ENCODE measurements at regions not wholly inside any gene's neighbourhood (a gene's known extent, or its start where the extent isn't known, plus 50 kb on each side); places are given as distances from the start of the nearest gene placed in this dataset.

- no peaks in the 10 kb centered on the region for H3K27me3 ChIP-seq (ENCODE audit: insufficient read depth, low read length)
- no peaks in the 10 kb centered on the region for H3K79me1 ChIP-seq (ENCODE audit: low read length)
- H4K12ac ChIP-seq (ENCODE audit: low read depth, low read length), result no peak overlapping the region
- H3K27ac ChIP-seq (ENCODE audit: low read depth, low read length), result no peak overlapping the region
- H2BK12ac ChIP-seq (ENCODE audit: low read length), result no peak overlapping the region
- no peak overlapping the region for H3K4me3 ChIP-seq (ENCODE audit: low read depth, low read length)
- H3K4ac ChIP-seq (ENCODE audit: low read depth, low read length), result no peak overlapping the region
- no peak overlapping the region for H3K23ac ChIP-seq (ENCODE audit: low read length)
- no peak for DNase-seq
- no peak overlapping the region for H2AK5ac ChIP-seq (ENCODE audit: low read length)
- H3K14ac ChIP-seq (ENCODE audit: low read length), result no peak overlapping the region
- no peak overlapping the region for H2BK120ac ChIP-seq (ENCODE audit: insufficient read depth, low read length, poor library complexity)
- no peaks in the 10 kb centered on the region for H3K36me3 ChIP-seq (ENCODE audit: control insufficient read depth in 1 of 2, insufficient read depth in 2 of 2, low read length in 2 of 2)
- no peaks in the 10 kb centered on the region for H3K4me1 ChIP-seq (ENCODE audit: control insufficient read depth in 1 of 2, insufficient read depth in 2 of 2, low read length in 2 of 2)
- H3K79me2 ChIP-seq (ENCODE audit: control insufficient read depth, insufficient read depth, low read length, poor library complexity), result no peaks in the 10 kb centered on the region
- no peak overlapping the region for H2AFZ ChIP-seq (ENCODE audit: insufficient read depth, low read length, poor library complexity)
- H3K9me3 ChIP-seq (ENCODE audit: insufficient read depth, low read depth, low read length), result no peaks in the 10 kb centered on the region
- WGBS (ENCODE audit: extremely low coverage, insufficient coverage, insufficient read length), result no CpG with 5 or more reads among the region's 9 CpGs
- no peak overlapping the region for H3K9ac ChIP-seq (ENCODE audit: low read length)
- H3K18ac ChIP-seq (ENCODE audit: low read length), result no peak overlapping the region
- no peak overlapping the region for H3K4me2 ChIP-seq (ENCODE audit: low read length)
- no peak overlapping the region for H2BK5ac ChIP-seq (ENCODE audit: low read depth, low read length, poor library complexity)
- H4K91ac ChIP-seq (ENCODE audit: low read depth, low read length), result no peak overlapping the region
- no peak overlapping the region for H4K8ac ChIP-seq (ENCODE audit: low read depth, low read length)
Observed at GRCh38 chr16:80122115-80122514, 418.7 kb upstream of the DYNLRB2 start.

- H2BK12ac ChIP-seq (ENCODE audit: low read length), result no peak overlapping the region
- no peak overlapping the region for H2AFZ ChIP-seq (ENCODE audit: insufficient read depth, low read length, poor library complexity)
- no peak overlapping the region for H2AK5ac ChIP-seq (ENCODE audit: low read length)
- no peak overlapping the region for H3K4me3 ChIP-seq (ENCODE audit: low read depth, low read length)
- H4K91ac ChIP-seq (ENCODE audit: low read depth, low read length), result no peak overlapping the region
- H3K27ac ChIP-seq (ENCODE audit: low read depth, low read length), result no peak overlapping the region
- H4K8ac ChIP-seq (ENCODE audit: low read depth, low read length), result no peak overlapping the region
- H3K4me2 ChIP-seq (ENCODE audit: low read length), result no peak overlapping the region
- no peak overlapping the region for H3K18ac ChIP-seq (ENCODE audit: low read length)
- DNase-seq, result no peak
- H3K23ac ChIP-seq (ENCODE audit: low read length), result no peak overlapping the region
- no peaks in the 10 kb centered on the region for H3K4me1 ChIP-seq (ENCODE audit: control insufficient read depth in 1 of 2, insufficient read depth in 2 of 2, low read length in 2 of 2)
- H2BK5ac ChIP-seq (ENCODE audit: low read depth, low read length, poor library complexity), result no peak overlapping the region
- no peaks in the 10 kb centered on the region for H3K79me2 ChIP-seq (ENCODE audit: control insufficient read depth, insufficient read depth, low read length, poor library complexity)
- no peaks in the 10 kb centered on the region for H3K27me3 ChIP-seq (ENCODE audit: insufficient read depth, low read length)
- no peak overlapping the region for H4K12ac ChIP-seq (ENCODE audit: low read depth, low read length)
- H3K4ac ChIP-seq (ENCODE audit: low read depth, low read length), result no peak overlapping the region
- H3K14ac ChIP-seq (ENCODE audit: low read length), result no peak overlapping the region
- no CpG with 5 or more reads among the region's 3 CpGs for WGBS (ENCODE audit: extremely low coverage, insufficient coverage, insufficient read length)
- H3K9ac ChIP-seq (ENCODE audit: low read length), result no peak overlapping the region
- no peaks in the 10 kb centered on the region for H3K79me1 ChIP-seq (ENCODE audit: low read length)
- H3K36me3 ChIP-seq (ENCODE audit: control insufficient read depth in 1 of 2, insufficient read depth in 2 of 2, low read length in 2 of 2), result no peaks in the 10 kb centered on the region
- H3K9me3 ChIP-seq (ENCODE audit: insufficient read depth, low read depth, low read length), result no peaks in the 10 kb centered on the region
- no peak overlapping the region for H2BK120ac ChIP-seq (ENCODE audit: insufficient read depth, low read length, poor library complexity)
Observed at GRCh38 chr16:80121522-80121909, 419.3 kb upstream of the DYNLRB2 start.

GRCh38 chr16:80120899-80121521, 419.8 kb upstream of the DYNLRB2 start:
- no peak overlapping the region for H2BK12ac ChIP-seq (ENCODE audit: low read length)
- no peaks in the 10 kb centered on the region for H3K9me3 ChIP-seq (ENCODE audit: insufficient read depth, low read depth, low read length)
- H2AFZ ChIP-seq (ENCODE audit: insufficient read depth, low read length, poor library complexity), result no peak overlapping the region
- H3K4me2 ChIP-seq (ENCODE audit: low read length), result no peak overlapping the region
- no peaks in the 10 kb centered on the region for H3K27me3 ChIP-seq (ENCODE audit: insufficient read depth, low read length)
- no peak overlapping the region for H2BK120ac ChIP-seq (ENCODE audit: insufficient read depth, low read length, poor library complexity)
- H2BK5ac ChIP-seq (ENCODE audit: low read depth, low read length, poor library complexity), result no peak overlapping the region
- no peak overlapping the region for H2AK5ac ChIP-seq (ENCODE audit: low read length)
- H3K14ac ChIP-seq (ENCODE audit: low read length), result no peak overlapping the region
- no peaks in the 10 kb centered on the region for H3K4me1 ChIP-seq (ENCODE audit: control insufficient read depth in 1 of 2, insufficient read depth in 2 of 2, low read length in 2 of 2)
- H3K79me2 ChIP-seq (ENCODE audit: control insufficient read depth, insufficient read depth, low read length, poor library complexity), result no peaks in the 10 kb centered on the region
- H4K12ac ChIP-seq (ENCODE audit: low read depth, low read length), result no peak overlapping the region
- DNase-seq, result no peak
- no CpG with 5 or more reads among the region's 3 CpGs for WGBS (ENCODE audit: extremely low coverage, insufficient coverage, insufficient read length)
- no peak overlapping the region for H3K9ac ChIP-seq (ENCODE audit: low read length)
- H3K23ac ChIP-seq (ENCODE audit: low read length), result no peak overlapping the region
- no peak overlapping the region for H3K4me3 ChIP-seq (ENCODE audit: low read depth, low read length)
- no peak overlapping the region for H4K91ac ChIP-seq (ENCODE audit: low read depth, low read length)
- H3K79me1 ChIP-seq (ENCODE audit: low read length), result no peaks in the 10 kb centered on the region
- H3K27ac ChIP-seq (ENCODE audit: low read depth, low read length), result no peak overlapping the region
- no peak overlapping the region for H3K18ac ChIP-seq (ENCODE audit: low read length)
- H3K4ac ChIP-seq (ENCODE audit: low read depth, low read length), result no peak overlapping the region
- no peaks in the 10 kb centered on the region for H3K36me3 ChIP-seq (ENCODE audit: control insufficient read depth in 1 of 2, insufficient read depth in 2 of 2, low read length in 2 of 2)
- H4K8ac ChIP-seq (ENCODE audit: low read depth, low read length), result no peak overlapping the region

GRCh38 chr16:80117556-80118130, 423.1 kb upstream of the DYNLRB2 start:
- no CpG with 5 or more reads among the region's 4 CpGs for WGBS (ENCODE audit: extremely low coverage, insufficient coverage, insufficient read length)
- H3K9ac ChIP-seq (ENCODE audit: low read length), result no peak overlapping the region
- no peak overlapping the region for H2AFZ ChIP-seq (ENCODE audit: insufficient read depth, low read length, poor library complexity)
- H3K14ac ChIP-seq (ENCODE audit: low read length), result no peak overlapping the region
- peak in 1 of 2 donors; percentile 48 for DNase-seq
- no peak overlapping the region for H4K12ac ChIP-seq (ENCODE audit: low read depth, low read length)
- no peak overlapping the region for H3K4me3 ChIP-seq (ENCODE audit: low read depth, low read length)
- no peak overlapping the region for H2BK120ac ChIP-seq (ENCODE audit: insufficient read depth, low read length, poor library complexity)
- H3K27me3 ChIP-seq (ENCODE audit: insufficient read depth, low read length), result no peaks in the 10 kb centered on the region
- H4K91ac ChIP-seq (ENCODE audit: low read depth, low read length), result no peak overlapping the region
- no peak overlapping the region for H4K8ac ChIP-seq (ENCODE audit: low read depth, low read length)
- no peaks in the 10 kb centered on the region for H3K79me2 ChIP-seq (ENCODE audit: control insufficient read depth, insufficient read depth, low read length, poor library complexity)
- H3K4me2 ChIP-seq (ENCODE audit: low read length), result no peak overlapping the region
- no peak overlapping the region for H2BK12ac ChIP-seq (ENCODE audit: low read length)
- no peak overlapping the region for H2BK5ac ChIP-seq (ENCODE audit: low read depth, low read length, poor library complexity)
- H3K23ac ChIP-seq (ENCODE audit: low read length), result no peak overlapping the region
- H3K36me3 ChIP-seq (ENCODE audit: control insufficient read depth in 1 of 2, insufficient read depth in 2 of 2, low read length in 2 of 2), result no peaks in the 10 kb centered on the region
- H3K79me1 ChIP-seq (ENCODE audit: low read length), result no peaks in the 10 kb centered on the region
- no peak overlapping the region for H3K27ac ChIP-seq (ENCODE audit: low read depth, low read length)
- no peak overlapping the region for H3K4ac ChIP-seq (ENCODE audit: low read depth, low read length)
- no peak overlapping the region for H3K18ac ChIP-seq (ENCODE audit: low read length)
- no peak overlapping the region for H2AK5ac ChIP-seq (ENCODE audit: low read length)
- no peaks in the 10 kb centered on the region for H3K4me1 ChIP-seq (ENCODE audit: control insufficient read depth in 1 of 2, insufficient read depth in 2 of 2, low read length in 2 of 2)
- H3K9me3 ChIP-seq (ENCODE audit: insufficient read depth, low read depth, low read length), result no peaks in the 10 kb centered on the region

Data from trophoblast cell (in vitro differentiated cells and primary cell).